ENCODE measurements at regions not wholly inside any gene's neighbourhood (a gene's known extent, or its start where the extent isn't known, plus 50 kb on each side); places are given as distances from the start of the nearest gene placed in this dataset.

DNA sequence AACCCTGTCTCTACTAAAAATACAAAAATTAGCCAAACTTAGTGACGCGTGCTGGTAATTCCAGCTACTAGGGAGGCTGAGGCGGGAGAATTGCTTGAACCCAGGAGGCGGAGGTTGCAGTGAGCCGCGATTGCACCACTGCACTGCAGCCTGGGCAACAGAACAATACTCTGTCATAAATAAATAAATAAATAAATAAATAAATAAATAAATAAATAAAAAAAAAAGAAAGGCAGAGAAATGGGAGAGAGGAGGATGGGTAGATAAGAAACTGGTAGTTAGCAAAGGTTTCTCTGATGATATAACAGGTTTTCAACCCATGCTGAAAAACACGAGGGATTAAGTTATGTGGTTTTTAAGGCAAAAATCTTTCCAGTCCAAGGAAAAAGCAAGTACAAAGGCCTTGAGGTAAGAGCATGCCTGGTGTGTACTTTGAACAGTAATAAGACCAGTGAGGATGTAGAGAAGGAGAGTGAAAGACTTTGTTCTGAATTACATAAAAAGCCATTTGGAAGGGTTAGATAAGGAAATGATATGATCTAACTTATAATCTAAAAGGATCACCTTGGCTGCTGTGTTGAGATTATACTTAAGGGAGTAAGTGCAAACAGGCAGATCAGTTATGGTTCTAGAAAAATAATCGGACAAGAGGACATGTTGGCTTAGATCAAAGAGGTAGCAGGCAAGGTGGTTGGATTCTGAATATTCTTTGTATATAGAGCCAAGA lies 159.3 kb downstream of the PTH2R start:
- no peak overlapping the region for H3K9ac ChIP-seq (ENCODE audit: insufficient read length)
- H3K36me3 ChIP-seq (ENCODE audit: insufficient read depth, low read length): no peaks in the 10 kb centered on the region
- no peak overlapping the region for H3K27ac ChIP-seq
- no peak for DNase-seq (ENCODE audit: low read depth, low spot score)
- H3K4me3 ChIP-seq: no peak overlapping the region
- TF ChIP-seq EZH2 (IDR thresholded peaks at IDR 0.05) (no peak), POLR2AphosphoS5 (IDR thresholded peaks at IDR 0.05; ENCODE audit: borderline replicate concordance, low read depth, low read length) (no peak), FOXP2 (optimal IDR thresholded peaks at IDR 0.05; ENCODE audit: control extremely low read depth, extremely low read length, insufficient read depth) (no peak)
- no peaks in the 10 kb centered on the region for H3K9me3 ChIP-seq (ENCODE audit: low read depth, low read length)

DNA sequence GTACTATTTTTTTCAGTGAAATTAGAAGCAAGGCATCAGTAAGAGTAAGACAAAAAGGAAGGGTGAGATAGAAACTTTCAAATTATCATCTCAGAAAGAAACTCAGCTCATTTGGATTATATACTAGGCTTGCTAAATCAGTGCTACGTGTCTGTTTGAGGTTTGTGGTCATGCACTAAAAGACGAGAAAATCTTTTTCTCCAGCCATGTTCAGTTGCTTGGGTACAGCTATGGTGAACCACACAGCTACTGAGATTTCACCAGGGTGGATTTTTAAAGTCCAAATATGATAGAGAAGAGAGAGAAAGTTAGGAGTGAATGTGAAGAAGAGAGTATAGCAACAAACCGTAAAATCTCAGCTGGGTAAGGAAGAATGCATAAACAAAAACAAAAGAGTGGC lies 161.6 kb downstream of the PTH2R start:
- DNase-seq (ENCODE audit: low read depth, low spot score): no peak
- H3K4me3 ChIP-seq: no peak overlapping the region
- no peak overlapping the region for H3K27ac ChIP-seq
- H3K9me3 ChIP-seq (ENCODE audit: low read depth, low read length): no peaks in the 10 kb centered on the region
- no peaks in the 10 kb centered on the region for H3K36me3 ChIP-seq (ENCODE audit: insufficient read depth, low read length)
- no peak for TF ChIP-seq POLR2AphosphoS5 (IDR thresholded peaks at IDR 0.05; ENCODE audit: borderline replicate concordance, low read depth, low read length)
- TF ChIP-seq EZH2 (IDR thresholded peaks at IDR 0.05): no peak
- no peak for TF ChIP-seq FOXP2 (optimal IDR thresholded peaks at IDR 0.05; ENCODE audit: control extremely low read depth, extremely low read length, insufficient read depth)
- H3K9ac ChIP-seq (ENCODE audit: insufficient read length): no peak overlapping the region

DNA sequence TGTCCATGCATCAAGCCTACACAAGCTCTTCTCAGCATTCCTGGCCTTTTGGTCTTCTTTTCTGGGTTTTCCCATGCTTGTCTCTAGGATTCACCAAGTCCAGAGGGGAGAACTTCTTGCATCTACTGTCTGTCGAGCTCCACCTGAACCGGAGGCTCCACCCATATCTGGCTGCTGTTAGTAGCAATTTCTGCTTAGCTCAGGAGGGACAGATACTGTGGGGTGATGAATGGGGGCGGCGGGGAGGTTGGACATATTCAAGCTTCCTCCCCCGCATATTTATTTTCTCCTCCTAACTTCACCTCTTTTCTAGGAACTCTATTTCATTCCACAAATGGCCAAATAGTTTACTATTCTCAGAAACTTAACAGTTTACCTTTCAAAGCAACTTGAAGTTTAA lies 163.5 kb downstream of the PTH2R start:
- TF ChIP-seq FOXP2 (optimal IDR thresholded peaks at IDR 0.05; ENCODE audit: control extremely low read depth, extremely low read length, insufficient read depth) (no peak), EZH2 (IDR thresholded peaks at IDR 0.05) (no peak), POLR2AphosphoS5 (IDR thresholded peaks at IDR 0.05; ENCODE audit: borderline replicate concordance, low read depth, low read length) (no peak)
- H3K27ac ChIP-seq: no peak overlapping the region
- H3K4me3 ChIP-seq: no peak overlapping the region
- no peaks in the 10 kb centered on the region for H3K36me3 ChIP-seq (ENCODE audit: insufficient read depth, low read length)
- no peak for DNase-seq (ENCODE audit: low read depth, low spot score)
- no peaks in the 10 kb centered on the region for H3K9me3 ChIP-seq (ENCODE audit: low read depth, low read length)
- no peak overlapping the region for H3K9ac ChIP-seq (ENCODE audit: insufficient read length)

DNA sequence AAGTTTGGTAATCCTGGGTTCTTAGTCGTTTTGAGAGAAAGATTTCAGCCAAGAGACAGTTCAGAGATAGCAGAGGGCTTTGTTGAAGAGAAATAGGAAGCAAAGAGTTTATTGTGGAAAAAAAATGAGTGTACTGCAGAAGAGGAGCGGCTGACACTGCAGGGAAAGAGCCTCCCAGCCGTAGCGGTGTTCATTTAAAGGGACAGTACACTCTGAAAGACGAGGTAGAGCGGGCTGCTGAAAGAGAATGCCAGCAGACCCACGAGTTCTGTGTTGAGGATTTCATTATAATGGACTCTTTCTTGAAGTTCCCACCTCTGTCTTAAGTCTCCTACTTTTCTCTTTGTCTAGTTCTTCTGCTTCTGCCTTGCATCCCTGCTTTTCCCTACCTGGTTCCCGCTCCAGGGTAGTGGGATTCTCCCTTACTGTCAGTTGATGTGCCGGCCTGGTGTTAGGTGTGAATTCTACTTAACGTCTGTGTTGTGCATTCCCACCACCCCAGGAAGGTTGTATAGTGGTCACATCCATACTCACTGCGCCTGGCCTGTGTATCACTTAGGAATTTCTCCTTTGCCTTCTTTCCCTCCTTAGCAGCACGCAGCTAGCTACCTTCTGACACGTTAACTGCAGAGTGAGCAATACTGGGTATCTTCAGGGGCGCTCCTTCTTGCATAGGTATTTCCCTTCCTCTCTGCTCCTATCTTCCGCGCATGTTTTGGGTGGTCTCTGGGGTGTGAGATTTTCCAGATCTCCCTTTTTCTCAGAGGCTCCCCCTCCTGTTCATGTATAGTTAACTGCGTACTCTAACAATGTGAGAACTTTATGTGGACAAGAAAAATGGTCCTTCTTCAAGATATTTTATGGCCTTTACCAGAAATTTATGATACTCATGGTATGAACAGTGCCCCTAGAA lies 164.5 kb downstream of the PTH2R start:
- no peaks in the 10 kb centered on the region for H3K36me3 ChIP-seq (ENCODE audit: insufficient read depth, low read length)
- DNase-seq (ENCODE audit: low read depth, low spot score): no peak
- no peak overlapping the region for H3K9ac ChIP-seq (ENCODE audit: insufficient read length)
- H3K9me3 ChIP-seq (ENCODE audit: low read depth, low read length): no peaks in the 10 kb centered on the region
- TF ChIP-seq EZH2 (IDR thresholded peaks at IDR 0.05) (no peak), FOXP2 (optimal IDR thresholded peaks at IDR 0.05; ENCODE audit: control extremely low read depth, extremely low read length, insufficient read depth) (no peak), POLR2AphosphoS5 (IDR thresholded peaks at IDR 0.05; ENCODE audit: borderline replicate concordance, low read depth, low read length) (no peak)
- no peak overlapping the region for H3K4me3 ChIP-seq
- no peak overlapping the region for H3K27ac ChIP-seq

DNA sequence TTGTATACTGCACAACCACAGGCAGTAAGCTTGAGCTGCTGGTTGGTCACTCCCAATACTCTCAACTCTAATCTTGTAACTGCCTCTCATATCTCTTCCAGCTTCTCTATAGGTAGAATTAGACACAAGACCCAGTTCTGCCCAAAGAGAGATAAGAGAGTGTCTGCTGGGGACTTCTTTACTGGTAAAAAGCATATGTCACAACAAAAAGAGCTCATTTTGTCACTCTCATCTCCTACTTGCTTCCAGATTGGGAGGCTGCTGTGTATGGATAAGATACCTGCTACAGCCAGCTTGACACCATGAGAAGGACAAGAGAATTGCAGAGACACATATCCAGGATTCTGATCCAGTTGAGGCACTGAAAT lies 165.2 kb downstream of the PTH2R start:
- Histone ChIP-seq H3K9me3 (ENCODE audit: low read depth, low read length) (no peaks in the 10 kb centered on the region), H3K27ac (no peak overlapping the region), H3K9ac (ENCODE audit: insufficient read length) (no peak overlapping the region), H3K4me3 (no peak overlapping the region), H3K36me3 (ENCODE audit: insufficient read depth, low read length) (no peaks in the 10 kb centered on the region)
- DNase-seq (ENCODE audit: low read depth, low spot score): no peak
- TF ChIP-seq POLR2AphosphoS5 (IDR thresholded peaks at IDR 0.05; ENCODE audit: borderline replicate concordance, low read depth, low read length) (no peak), FOXP2 (optimal IDR thresholded peaks at IDR 0.05; ENCODE audit: control extremely low read depth, extremely low read length, insufficient read depth) (no peak), EZH2 (IDR thresholded peaks at IDR 0.05) (no peak)

DNA sequence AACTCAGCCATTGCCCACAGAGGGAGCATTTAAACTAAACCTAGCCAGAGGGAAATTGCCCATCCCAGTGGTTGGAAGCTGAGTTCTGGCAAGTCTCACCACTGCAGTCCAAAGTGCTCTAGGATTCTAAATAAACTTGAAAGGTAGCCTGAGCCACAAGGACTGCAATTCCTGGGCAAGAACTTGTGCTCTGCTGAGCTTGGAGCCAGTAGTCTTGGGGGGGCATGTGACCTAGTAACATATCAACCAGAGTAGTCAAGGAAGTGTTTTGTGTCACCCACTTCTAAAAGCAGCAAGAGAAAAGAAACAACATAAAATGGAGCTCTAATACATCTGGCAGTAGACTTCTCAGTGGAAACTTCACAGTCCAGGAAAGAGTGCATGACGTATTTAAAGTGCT lies 167.0 kb downstream of the PTH2R start:
- Histone ChIP-seq H3K36me3 (ENCODE audit: insufficient read depth, low read length) (no peaks in the 10 kb centered on the region), H3K9ac (ENCODE audit: insufficient read length) (no peak overlapping the region), H3K27ac (no peak overlapping the region), H3K4me3 (no peak overlapping the region), H3K9me3 (ENCODE audit: low read depth, low read length) (no peaks in the 10 kb centered on the region; the same call in 1 of the 2 replicates)
- no peak for DNase-seq (ENCODE audit: low read depth, low spot score)
- no peak for TF ChIP-seq EZH2 (IDR thresholded peaks at IDR 0.05)

DNA sequence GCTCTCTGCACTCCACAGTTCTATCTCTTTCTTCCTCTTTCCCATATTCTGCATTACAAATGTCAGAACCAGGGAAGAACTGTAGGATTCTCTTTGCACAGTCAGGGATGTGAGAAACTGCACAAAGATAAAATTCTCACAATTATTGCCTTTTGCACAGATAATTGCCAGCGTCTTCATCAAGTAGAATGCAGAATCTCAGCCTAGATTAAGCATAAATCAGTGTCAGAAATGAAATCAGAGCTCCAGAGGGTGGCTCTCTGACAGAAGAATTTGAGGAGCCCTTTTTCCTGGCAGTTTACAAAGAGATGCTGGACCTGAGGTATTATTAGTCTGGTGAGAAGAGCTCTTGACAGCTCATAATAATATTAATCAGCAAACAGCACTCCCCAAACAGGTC lies 173.1 kb downstream of the PTH2R start:
- no peak for DNase-seq (ENCODE audit: low read depth, low spot score)
- no peak for TF ChIP-seq FOXP2 (optimal IDR thresholded peaks at IDR 0.05; ENCODE audit: control extremely low read depth, extremely low read length, insufficient read depth)
- Histone ChIP-seq H3K9ac (ENCODE audit: insufficient read length) (no peak overlapping the region), H3K4me3 (no peak overlapping the region), H3K9me3 (ENCODE audit: low read depth, low read length) (no peaks in the 10 kb centered on the region; the same call in 1 of the 2 replicates), H3K27ac (no peak overlapping the region), H3K36me3 (ENCODE audit: insufficient read depth, low read length) (no peaks in the 10 kb centered on the region)

DNA sequence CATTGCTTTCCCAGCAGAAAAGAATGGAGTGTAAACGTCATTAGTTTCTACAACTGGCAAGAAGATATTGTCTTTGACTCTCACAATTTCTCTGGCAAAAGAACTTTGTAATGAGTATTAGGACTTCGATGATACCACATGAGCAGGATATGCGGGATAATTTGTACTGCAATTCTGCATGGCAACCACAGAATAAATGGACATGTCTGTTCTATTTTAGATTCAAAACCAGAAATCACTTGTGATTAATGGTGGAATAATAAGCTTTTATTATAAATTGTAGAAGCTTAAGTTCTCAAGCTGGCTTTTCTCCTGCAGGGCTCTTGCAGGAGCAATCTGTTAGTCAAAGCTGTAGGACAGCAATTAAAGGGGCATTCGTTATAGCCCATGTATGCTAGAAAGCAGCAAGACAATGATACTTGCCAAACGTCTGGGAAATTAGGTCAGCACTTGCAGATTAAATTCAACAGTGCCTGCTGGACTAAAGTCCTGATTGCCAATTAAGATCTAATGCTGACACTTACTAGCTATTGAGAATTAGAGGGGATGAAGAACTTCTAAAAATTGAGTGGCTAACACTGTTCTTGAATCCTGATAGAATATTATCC lies 177.9 kb downstream of the PTH2R start:
- Histone ChIP-seq H3K36me3 (ENCODE audit: insufficient read depth, low read length) (no peaks in the 10 kb centered on the region), H3K4me3 (no peak overlapping the region), H3K9me3 (ENCODE audit: low read depth, low read length) (no peaks in the 10 kb centered on the region), H3K27ac (no peak overlapping the region), H3K9ac (ENCODE audit: insufficient read length) (no peak overlapping the region)
- no peak for TF ChIP-seq POLR2AphosphoS5 (IDR thresholded peaks at IDR 0.05; ENCODE audit: borderline replicate concordance, low read depth, low read length)
- DNase-seq (ENCODE audit: low read depth, low spot score): no peak
